ENCODE measurements at regions not wholly inside any gene's neighbourhood (a gene's known extent, or its start where the extent isn't known, plus 50 kb on each side); places are given as distances from the start of the nearest gene placed in this dataset.

DNA sequence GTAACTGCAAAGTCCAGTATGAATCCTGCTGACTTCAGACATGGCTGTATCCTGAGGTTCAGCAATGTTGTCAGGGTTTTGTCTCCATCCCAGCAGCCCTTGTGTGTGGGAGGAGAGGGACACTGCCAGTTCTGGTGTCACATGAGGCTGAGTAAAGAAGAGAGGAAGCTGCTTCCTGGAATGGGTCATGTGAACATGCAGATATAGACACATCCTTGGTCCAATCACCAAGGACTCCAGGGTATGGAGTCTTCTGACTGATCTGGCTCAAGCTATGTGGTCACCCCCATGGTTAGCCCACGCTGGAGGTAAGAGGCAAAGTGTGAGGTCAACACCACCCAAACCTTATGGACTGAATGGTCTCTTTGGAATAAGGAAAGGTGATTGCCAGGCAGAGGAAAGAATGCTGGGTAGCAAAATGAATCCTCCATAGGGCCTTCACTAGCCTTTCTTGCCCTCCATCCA lies 134.4 kb upstream of the SLC1A4 start:
- DNase-seq (ENCODE audit: low read depth) = no peak

DNA sequence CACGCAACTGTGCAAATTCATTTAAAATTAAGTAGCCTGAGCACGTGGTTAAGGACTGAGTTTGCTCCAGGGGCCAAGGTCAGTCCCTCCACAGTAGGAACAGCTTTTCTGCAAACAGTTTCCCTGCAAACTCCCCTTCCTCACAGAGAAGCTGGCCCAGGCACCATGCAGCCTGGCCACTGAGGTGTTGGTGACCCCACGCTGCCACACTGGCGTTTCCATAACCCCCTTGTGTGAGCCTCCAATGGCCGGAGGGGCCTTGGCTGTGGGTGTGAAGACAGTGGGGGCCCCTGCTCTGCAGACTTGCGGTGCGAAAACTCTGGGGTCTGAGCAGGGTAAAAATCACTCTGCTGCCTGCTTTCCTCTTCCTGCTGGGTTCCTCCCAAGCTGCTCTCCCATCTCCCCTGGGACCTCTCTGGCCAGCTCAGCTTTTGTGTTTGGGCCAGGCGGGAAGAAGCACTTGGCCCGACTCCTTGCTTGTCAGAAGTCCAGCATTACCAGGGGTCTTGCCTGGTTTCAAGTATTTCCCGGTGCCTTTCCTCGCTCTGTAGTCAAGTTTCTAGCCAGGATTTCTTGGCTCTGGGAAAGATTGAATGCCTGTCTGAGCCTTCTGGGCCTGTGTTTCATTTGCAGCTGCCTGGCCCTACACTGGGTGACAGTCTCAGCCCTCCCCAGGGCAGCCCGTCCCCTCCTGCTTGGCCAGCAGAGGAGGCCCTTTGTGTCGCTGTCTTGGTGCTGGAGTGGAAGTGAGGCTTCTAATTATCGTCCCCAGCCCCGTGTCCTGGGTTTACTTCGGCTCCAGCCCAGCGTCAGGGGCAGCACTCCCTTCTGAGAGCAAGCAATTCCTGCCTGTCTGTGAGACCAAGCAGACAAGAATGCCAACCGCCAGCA lies 131.4 kb upstream of the SLC1A4 start:
- no peak for DNase-seq (ENCODE audit: low read depth)

GRCh38 chr2:64858541-64859311 lies 130.5 kb upstream of the SLC1A4 start:
- no peak for DNase-seq (ENCODE audit: low read depth)

GRCh38 chr2:64859312-64860212 lies 129.6 kb upstream of the SLC1A4 start:
- DNase-seq (ENCODE audit: low read depth) = no peak

GRCh38 chr2:64860276-64860885 lies 128.8 kb upstream of the SLC1A4 start:
- no peak for DNase-seq (ENCODE audit: low read depth)

GRCh38 chr2:64860936-64861335 lies 128.3 kb upstream of the SLC1A4 start:
- DNase-seq (ENCODE audit: low read depth) = no peak

GRCh38 chr2:64861452-64862397 lies 127.5 kb upstream of the SLC1A4 start:
- DNase-seq (ENCODE audit: low read depth) = no peak

GRCh38 chr2:64862623-64863022 lies 126.6 kb upstream of the SLC1A4 start:
- DNase-seq (ENCODE audit: low read depth) = no peak

DNA sequence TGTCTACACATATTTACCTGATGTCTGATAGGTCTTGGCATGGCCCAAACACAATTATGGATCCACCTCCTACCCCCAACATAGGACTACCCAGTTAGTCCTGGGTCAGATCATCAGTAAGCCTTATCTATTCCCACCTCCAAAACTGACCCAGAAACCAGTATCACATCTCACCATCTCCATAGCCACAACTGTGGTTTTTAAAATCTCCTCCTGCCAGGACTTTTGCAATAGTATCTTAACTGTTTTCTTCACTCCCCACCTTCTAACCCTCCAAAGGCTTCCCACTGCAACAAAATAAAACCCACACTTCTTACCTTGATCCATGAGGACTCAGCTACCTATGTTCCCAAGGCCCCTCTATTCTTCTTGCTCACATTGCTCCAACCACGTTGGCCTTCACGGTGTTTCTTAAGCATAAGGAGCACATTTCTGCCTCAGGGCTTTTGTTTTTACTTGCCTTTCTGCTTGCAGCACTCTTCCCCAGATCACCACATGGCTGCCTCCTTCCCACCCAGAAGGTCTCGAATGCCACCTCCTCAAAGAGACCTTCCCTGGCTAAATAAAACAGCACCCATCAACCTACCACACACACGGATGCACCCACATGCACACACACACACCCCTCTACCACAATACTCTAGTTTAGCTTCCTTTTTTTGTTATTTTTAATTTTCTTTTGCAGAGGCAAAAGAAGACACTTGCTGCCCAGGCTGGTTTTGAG lies 125.9 kb upstream of the SLC1A4 start:
- no peak for DNase-seq (ENCODE audit: low read depth)

GRCh38 chr2:64865073-64865830 lies 123.9 kb upstream of the SLC1A4 start:
- DNase-seq (ENCODE audit: low read depth) = peak; percentile 61

DNA sequence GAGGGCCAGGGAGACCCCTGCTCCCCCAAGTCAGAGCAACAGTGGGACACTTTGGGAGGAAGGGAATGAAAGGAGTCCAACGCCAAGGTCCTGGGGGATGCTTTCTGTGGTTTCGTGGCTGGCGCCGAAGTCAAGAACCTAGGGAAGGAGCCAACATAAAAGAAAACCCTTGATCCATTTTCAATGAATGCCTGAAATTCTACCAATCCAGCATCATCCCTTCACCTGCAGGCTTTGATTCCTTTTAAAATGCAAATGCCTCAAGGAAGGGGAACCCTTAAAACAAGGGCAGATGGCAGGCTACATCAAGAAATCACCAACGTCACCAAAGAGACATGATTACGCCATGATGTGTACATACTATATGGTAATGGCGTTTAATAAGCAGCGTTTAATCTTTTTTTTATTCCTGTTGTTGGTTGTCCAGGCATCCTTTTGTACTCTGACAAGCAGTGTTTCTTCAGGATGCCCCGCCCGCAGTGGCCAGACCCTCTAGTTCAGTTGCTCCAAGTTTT lies 123.3 kb upstream of the SLC1A4 start:
- DNase-seq (ENCODE audit: low read depth) = no peak

DNA sequence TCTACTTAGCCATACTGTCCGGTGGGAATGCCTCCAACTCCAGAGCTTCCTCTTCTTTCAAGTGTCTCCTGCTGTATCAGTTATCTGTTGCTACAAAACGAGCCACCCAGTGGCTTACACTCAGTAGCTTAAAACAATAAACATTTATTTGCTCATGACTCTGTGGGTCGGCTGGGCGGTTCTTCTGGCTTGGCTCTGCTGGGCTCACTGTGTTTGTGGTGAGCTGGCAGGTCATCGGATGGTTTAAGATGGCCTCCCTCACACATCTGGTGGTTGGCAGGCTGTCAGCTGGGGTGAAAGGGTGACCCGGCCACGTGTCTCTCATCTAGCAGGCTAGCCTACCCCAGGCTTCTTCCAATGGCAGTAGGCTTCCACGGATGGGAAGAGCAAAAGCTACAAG lies 122.4 kb upstream of the SLC1A4 start:
- DNase-seq (ENCODE audit: low read depth) = no peak

- DNase-seq (ENCODE audit: low read depth) = no peak
Measured at GRCh38 chr2:64867253-64867996, 121.8 kb upstream of the SLC1A4 start.

DNA sequence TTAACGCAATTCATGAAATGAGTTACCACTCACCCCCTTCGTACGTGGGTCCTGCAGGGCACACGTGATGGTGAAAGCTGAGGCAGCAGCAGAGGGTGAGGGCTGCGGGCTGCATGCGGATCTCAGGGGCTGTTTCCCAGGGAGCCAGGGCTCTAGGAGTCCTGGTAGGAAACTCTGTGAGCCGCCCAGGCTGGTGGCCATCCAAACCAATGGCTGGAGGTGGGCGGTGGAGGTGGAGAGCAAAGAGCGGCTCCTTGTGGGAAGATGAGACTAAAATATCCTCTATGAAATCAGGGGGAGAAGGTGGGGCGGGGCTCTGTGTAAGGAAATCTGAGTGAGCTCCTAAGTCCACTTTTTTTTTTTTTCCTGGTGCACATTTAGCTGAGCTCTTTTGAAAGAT lies 120.1 kb upstream of the SLC1A4 start:
- DNase-seq (ENCODE audit: low read depth) = no peak

GRCh38 chr2:64873472-64873924 lies 115.7 kb upstream of the SLC1A4 start:
- DNase-seq (ENCODE audit: low read depth) = peak; percentile 62

- DNase-seq (ENCODE audit: low read depth) = no peak
Measured at GRCh38 chr2:64874593-64874992, 114.6 kb upstream of the SLC1A4 start.

DNA sequence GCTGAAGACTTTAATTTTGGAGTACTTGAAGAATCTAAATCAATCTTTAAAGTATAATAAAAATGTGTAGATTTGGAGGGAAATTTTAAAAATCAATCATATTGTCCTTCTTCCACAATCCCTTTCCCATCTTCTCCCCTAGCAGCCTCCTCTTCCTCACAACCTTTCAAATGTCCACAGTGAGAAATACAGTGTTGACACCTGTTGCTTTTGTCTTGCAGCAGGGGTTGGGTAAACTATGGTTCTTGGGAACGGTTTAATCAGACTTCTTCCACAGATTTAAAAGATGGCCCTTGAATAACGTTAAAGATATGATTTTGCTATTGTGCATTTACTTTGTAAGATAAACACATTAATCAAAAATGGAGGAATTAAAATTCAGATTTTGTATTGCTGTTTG lies 113.8 kb upstream of the SLC1A4 start:
- DNase-seq (ENCODE audit: low read depth) = no peak

DNA sequence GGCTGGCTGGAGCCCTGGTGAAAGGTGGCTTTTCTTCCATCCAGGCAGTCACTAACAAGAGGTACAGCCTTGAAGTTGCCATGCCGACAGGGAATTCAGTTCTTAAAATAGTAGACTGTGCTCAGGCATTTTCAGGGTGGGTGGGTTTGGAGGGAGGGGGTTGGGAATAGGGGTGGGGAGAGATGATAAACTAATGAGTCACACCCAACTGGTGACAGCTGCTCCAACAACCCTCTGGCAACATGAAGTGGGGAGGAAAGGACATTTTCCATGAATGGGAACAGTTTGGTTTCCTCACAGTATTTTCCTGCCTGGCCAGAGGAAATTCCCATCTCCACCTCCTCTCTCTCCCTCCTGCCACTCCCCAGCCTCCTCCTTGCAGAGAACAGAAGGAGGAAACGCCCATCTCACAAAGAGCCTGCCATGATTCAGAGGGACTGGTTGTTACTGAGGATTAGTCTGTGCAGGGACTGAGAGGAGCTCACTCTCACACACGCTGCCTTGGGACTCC lies 113.0 kb upstream of the SLC1A4 start:
- DNase-seq (ENCODE audit: low read depth) = no peak
